GM21723 (cell line): ENCODE measurements at regions not wholly inside any gene's neighbourhood (a gene's known extent, or its start where the extent isn't known, plus 50 kb on each side); places are given as distances from the start of the nearest gene placed in this dataset.

ENCODE experiments used
- ATAC-seq: cut with Tn5 transposase; IDR thresholded peaks from one replicate; pipeline ENCODE4 v1.9.1; 2021; ENCODE audit warnings: mild to moderate bottlenecking, moderate library complexity; ENCODE audit not compliant: unreplicated experiment

DNA sequence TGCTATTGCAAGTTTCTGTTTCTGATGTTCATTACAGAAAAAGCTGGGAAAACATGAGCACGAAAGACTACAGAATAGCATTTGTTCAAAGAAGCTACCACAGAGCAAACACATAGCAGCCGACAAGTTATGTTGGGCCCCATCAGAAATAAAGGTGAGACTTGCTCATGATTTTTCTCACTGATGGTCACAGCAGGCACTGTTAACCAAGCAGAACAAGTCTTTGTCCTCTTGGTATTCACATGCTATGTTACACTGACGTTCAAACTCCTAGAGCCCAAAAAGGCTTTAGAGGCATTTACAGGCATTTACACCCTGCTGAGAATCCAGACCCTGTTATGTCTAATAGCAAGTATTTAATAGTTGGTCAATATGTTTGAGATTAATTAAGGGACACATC, 235.0 kb upstream of the HNMT start:
- no peak for ATAC-seq

DNA sequence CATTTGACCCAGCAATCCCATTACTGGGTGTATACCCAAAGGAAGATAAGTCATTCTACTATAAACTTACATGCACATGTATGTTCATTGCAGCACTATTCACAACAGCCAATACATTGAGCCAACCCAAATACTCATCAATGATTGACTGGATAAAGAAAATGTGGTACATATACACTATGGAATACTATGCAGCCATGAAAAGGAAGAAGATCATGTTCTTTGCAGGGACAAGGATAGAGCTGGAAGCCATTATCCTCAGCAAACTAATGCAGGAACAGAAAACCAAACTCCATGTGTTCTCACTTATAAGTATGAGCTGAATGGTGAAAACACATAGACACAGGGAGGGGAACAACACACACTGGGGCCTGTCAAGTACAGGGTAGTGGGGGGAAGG, 226.7 kb upstream of the HNMT start:
- ATAC-seq, result no peak

- ATAC-seq, result no peak
These were observed 222.4 kb upstream of the HNMT start for GRCh38 chr2:137741784-137742362.

DNA sequence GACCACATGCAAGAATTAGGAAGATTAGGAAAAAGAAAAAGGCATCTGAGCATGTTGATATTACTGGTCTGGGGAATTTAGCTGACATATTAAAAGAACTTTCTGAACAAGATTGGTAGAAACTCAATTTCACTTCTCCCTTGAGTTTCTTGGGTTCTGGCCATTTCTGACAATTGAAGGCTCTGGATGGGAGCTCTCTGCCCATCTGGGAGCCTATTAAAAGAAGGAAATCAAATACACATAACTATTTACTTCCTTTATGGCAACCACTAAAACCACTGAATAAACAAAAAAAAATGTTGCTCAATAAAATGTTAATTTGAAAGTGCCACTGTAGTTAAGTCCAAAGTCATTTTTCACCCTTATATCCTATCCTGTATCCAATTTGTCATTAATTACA, 216.8 kb upstream of the HNMT start:
- ATAC-seq, result no peak

GRCh38 chr2:137748533-137748932, 215.7 kb upstream of the HNMT start:
- no peak for ATAC-seq

DNA sequence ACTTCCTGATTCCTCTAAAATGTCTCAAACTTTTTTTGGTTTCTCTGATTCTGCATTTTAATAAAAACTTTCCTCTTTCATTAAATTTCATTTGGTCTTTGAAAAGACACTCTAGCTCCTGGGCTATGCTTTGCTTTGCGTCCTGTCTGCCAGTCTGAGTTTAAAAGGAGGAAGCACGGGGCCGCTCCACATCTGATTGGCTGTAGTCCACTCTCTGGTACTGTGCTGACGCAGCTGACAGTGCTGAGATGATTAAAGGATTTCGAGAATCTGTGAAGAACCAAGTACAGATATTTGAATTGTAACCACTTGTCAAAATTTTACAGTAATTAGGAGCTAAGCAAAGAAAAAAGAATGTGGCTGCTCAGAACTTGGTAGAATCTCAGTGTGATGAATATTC, 199.6 kb upstream of the HNMT start:
- no peak for ATAC-seq

DNA sequence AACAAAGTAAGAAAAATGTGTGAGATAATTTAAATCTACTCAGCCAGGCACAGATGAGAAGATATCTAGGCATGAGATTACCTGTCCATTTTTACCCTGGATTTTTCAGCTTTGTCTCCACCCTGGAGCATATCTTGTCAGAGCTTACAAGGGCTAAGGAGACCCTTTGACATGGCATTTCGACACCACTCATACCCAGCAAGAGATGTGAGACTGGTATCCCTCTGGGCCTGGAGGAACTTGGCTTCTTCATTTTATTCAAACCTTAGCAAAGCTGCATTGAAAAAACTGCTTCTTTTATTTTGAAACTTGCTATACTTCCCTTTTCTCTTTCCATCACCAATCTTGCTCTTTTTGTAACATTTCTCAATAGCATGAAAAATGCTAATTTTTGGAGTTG, 194.9 kb upstream of the HNMT start:
- ATAC-seq, result no peak

- no peak for ATAC-seq
These were observed 194.1 kb upstream of the HNMT start for GRCh38 chr2:137770166-137770565.

- no peak for ATAC-seq
These were observed 193.2 kb upstream of the HNMT start for GRCh38 chr2:137771064-137771463.

GRCh38 chr2:137772451-137772850, 191.8 kb upstream of the HNMT start:
- ATAC-seq, result no peak

DNA sequence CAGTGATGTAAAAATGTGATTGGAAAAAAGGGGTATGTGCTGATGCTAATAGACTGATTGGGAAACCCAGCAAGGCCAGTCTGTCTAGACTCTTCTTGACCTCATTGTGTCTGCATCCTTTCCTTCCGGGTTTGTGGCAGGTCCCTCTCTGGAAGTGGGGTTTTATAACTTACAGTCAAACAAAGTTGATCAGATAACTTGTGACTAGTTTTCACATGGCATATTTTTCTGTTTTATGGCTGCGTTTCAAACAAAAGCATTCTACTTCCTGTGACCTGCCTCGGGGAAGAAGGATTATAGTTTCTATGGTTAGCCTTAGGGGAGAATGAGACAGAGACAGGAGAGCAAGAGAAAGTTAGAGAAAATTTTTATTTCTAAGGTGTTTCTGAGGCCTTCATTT, 188.7 kb upstream of the HNMT start:
- no peak for ATAC-seq

- ATAC-seq, result no peak
These were observed 187.6 kb upstream of the HNMT start for GRCh38 chr2:137776697-137777096.

GRCh38 chr2:137797641-137798040, 166.6 kb upstream of the HNMT start:
- ATAC-seq, result no peak

- no peak for ATAC-seq
These were observed 164.7 kb upstream of the HNMT start for GRCh38 chr2:137799600-137799999.

- ATAC-seq, result no peak
These were observed 163.9 kb upstream of the HNMT start for GRCh38 chr2:137800386-137800785.

- no peak for ATAC-seq
These were observed 163.0 kb upstream of the HNMT start for GRCh38 chr2:137801228-137801627.

- no peak for ATAC-seq
These were observed 162.2 kb upstream of the HNMT start for GRCh38 chr2:137802038-137802437.

DNA sequence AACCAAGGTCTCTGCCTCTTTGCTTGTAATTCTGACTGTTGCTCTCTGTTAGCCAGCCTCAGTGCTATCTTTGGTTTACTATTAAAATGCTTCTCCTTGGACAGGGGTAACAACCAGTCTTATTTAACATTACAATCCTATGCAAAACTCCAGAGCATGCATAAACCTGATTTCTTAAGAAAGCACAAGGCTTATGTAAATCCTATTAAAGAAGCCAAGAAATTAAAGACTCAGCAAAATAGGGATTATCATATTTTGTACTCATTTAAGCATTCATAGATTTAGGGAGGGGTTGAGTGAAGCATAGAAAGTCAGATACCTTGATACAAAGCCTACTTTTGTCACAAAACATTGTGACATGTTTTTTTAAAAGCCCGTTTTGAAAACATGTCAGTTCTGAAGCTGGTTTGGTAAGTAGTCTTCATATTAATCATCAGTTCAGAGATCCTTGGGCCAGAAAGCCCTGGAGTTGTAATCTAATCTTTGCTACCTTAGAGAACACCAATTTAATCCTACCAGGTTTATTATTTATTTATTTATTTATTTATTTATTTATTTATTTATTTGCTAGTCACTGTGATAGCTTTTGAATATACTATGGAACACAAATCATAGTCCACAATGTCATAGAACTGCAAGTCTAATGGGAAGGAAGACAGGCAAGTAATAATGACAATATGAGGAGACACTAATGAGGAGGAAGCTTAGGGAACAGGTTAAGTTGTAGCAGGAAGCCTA, 158.0 kb upstream of the HNMT start:
- no peak for ATAC-seq

DNA sequence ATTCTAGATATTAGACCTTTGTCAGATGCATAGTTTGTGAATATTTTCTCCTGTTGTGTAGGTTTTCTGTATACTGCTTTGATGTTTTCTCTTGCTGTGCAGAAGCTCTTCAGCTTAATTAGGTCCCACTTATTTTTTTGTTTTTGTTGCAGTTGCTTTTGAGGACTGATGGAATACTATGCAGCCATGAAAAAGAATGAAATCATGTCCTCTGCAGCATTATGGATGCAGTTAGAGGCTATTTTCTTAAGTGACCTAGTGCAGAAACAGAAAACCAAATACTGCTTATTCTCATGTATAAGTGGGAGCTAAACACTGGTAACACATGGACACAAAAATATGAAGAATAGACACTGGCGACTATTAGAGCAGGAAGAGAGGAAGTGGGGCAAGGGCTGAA, 155.0 kb upstream of the HNMT start:
- ATAC-seq, result no peak

GRCh38 chr2:137809837-137810236, 154.4 kb upstream of the HNMT start:
- ATAC-seq, result no peak

GRCh38 chr2:137812517-137812916, 151.8 kb upstream of the HNMT start:
- ATAC-seq, result no peak

- ATAC-seq, result no peak
These were observed 151.1 kb upstream of the HNMT start for GRCh38 chr2:137813176-137813575.

DNA sequence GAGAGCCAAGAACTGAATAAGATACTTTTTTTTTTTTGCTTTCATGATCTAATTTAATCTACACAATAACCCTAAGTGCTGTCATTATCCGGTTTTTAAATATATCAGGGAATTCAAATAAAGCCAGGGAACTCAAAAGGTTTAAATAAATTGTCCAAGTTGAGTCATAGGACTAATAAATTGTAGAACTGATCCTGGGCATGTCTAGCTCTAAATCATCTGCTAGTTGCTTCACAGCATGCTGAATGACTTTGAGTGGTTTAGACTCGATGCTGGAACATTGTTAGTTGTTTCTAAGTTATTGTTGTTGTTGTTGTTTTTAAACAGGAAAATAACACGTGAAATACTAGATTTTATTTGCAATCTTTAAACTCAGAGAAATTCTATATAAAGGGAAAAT, 147.2 kb upstream of the HNMT start:
- no peak for ATAC-seq
